ENCODE measurements at regions not wholly inside any gene's neighbourhood (a gene's known extent, or its start where the extent isn't known, plus 50 kb on each side); places are given as distances from the start of the nearest gene placed in this dataset.

DNA sequence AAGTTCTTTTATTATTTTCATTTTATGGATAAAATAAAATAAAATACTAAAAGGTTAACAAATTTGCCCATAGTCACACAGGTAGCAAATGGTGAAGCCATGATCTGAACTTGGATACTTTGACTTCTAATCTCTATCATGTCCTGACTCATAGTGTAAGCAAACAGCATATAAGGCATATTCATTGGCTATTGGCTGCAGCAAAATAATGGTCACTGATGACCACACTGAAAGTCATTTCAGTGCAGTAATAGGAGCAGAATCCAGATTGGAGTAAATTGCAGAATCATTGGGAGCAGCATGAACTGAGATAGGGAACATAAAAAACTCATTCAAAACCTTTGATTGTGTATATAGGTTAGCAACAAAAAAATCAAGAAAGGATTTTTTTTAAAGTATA is 262.9 kb downstream of the PLA2G4A start:
- Histone ChIP-seq H2BK120ac (ENCODE audit: low read depth, low read length) (no peak overlapping the region), H3K27me3 (ENCODE audit: insufficient read depth, low read length, poor library complexity) (no peaks in the 10 kb centered on the region), H3K4ac (ENCODE audit: low read depth, low read length) (no peak overlapping the region), H2BK5ac (ENCODE audit: low read length) (no peak overlapping the region), H3K79me2 (ENCODE audit: control insufficient read depth, insufficient read depth, low read length) (no peaks in the 10 kb centered on the region), H2BK15ac (replicated peaks; ENCODE audit: low read depth) (no peak overlapping the region), H3K9ac (ENCODE audit: low read length) (no peak overlapping the region), H3K18ac (ENCODE audit: low read length) (no peak overlapping the region), H3K56ac (ENCODE audit: low read length) (no peak overlapping the region), H3K36me3 (ENCODE audit: control insufficient read depth, insufficient read depth, low read length) (no peaks in the 10 kb centered on the region), H4K8ac (ENCODE audit: low read depth, low read length) (no peak overlapping the region), H3K27ac (ENCODE audit: low read depth, low read length) (no peak overlapping the region), H2AK5ac (ENCODE audit: low read length) (no peak overlapping the region), H3K4me1 (ENCODE audit: control insufficient read depth, low read depth, low read length) (no peaks in the 10 kb centered on the region), H3K79me1 (ENCODE audit: low read length) (no peaks in the 10 kb centered on the region), H3K4me3 (ENCODE audit: low read length) (no peak overlapping the region), H4K5ac (ENCODE audit: low read length) (no peak overlapping the region), H3K4me2 (ENCODE audit: low read length) (no peak overlapping the region), H3K23ac (ENCODE audit: low read length) (no peak overlapping the region)
- no peak for DNase-seq

- no peak overlapping the region for H3K23ac ChIP-seq (ENCODE audit: low read length)
- no peak overlapping the region for H3K4me2 ChIP-seq (ENCODE audit: low read length)
- no peaks in the 10 kb centered on the region for H3K36me3 ChIP-seq (ENCODE audit: control insufficient read depth, insufficient read depth, low read length)
- H2AK5ac ChIP-seq (ENCODE audit: low read length): no peak overlapping the region
- no peak overlapping the region for H3K4ac ChIP-seq (ENCODE audit: low read depth, low read length)
- no peak overlapping the region for H3K27ac ChIP-seq (ENCODE audit: low read depth, low read length)
- no peaks in the 10 kb centered on the region for H3K4me1 ChIP-seq (ENCODE audit: control insufficient read depth, low read depth, low read length)
- no peaks in the 10 kb centered on the region for H3K27me3 ChIP-seq (ENCODE audit: insufficient read depth, low read length, poor library complexity)
- H3K56ac ChIP-seq (ENCODE audit: low read length): no peak overlapping the region
- no peak overlapping the region for H2BK5ac ChIP-seq (ENCODE audit: low read length)
- H3K79me2 ChIP-seq (ENCODE audit: control insufficient read depth, insufficient read depth, low read length): no peaks in the 10 kb centered on the region
- no peak overlapping the region for H4K5ac ChIP-seq (ENCODE audit: low read length)
- H4K8ac ChIP-seq (ENCODE audit: low read depth, low read length): no peak overlapping the region
- H2BK120ac ChIP-seq (ENCODE audit: low read depth, low read length): no peak overlapping the region
- H3K9ac ChIP-seq (ENCODE audit: low read length): no peak overlapping the region
- DNase-seq: no peak
- H3K4me3 ChIP-seq (ENCODE audit: low read length): no peak overlapping the region
- no peak overlapping the region for H3K18ac ChIP-seq (ENCODE audit: low read length)
- no peak overlapping the region for H2BK15ac ChIP-seq (replicated peaks; ENCODE audit: low read depth)
- H3K79me1 ChIP-seq (ENCODE audit: low read length): no peaks in the 10 kb centered on the region
- WGBS (ENCODE audit: extremely low coverage, insufficient coverage, low lambda C conversion rate): no CpG with 5 or more reads among the region's 4 CpGs
These were observed 263.4 kb downstream of the PLA2G4A start for GRCh38 chr1:187092104-187092503.

GRCh38 chr1:187096689-187097088 is 267.9 kb downstream of the PLA2G4A start:
- no peak overlapping the region for H3K9ac ChIP-seq (ENCODE audit: low read length)
- no CpG with 5 or more reads among the region's 2 CpGs for WGBS (ENCODE audit: extremely low coverage, insufficient coverage, low lambda C conversion rate)

DNA sequence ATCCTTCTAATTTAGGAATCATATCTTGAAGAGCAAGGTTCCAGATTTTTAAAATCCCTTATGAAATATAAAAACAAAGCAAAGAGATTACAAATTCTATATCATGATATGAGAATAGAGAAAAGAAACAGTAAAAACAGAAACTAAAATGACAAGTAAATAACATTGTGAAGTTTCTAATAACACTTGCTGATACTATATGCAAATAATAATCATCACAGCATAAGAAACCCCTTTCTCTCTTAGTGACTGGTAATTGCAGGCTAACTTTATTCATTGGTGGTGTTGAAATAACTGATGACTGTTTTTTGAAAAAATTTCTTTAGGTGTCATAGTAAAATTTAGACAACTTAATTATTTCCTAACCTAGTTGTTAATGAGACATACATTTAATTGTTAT is 281.6 kb downstream of the PLA2G4A start:
- no peak overlapping the region for H2BK120ac ChIP-seq (ENCODE audit: low read depth, low read length)
- no peak overlapping the region for H3K4me2 ChIP-seq (ENCODE audit: low read length)
- no peak for DNase-seq
- no peak overlapping the region for H2BK5ac ChIP-seq (ENCODE audit: low read length)
- H3K4me3 ChIP-seq (ENCODE audit: low read length): no peak overlapping the region
- no peak overlapping the region for H3K56ac ChIP-seq (ENCODE audit: low read length)
- H3K27me3 ChIP-seq (ENCODE audit: insufficient read depth, low read length, poor library complexity): no peaks in the 10 kb centered on the region
- no peak overlapping the region for H4K5ac ChIP-seq (ENCODE audit: low read length)
- H4K8ac ChIP-seq (ENCODE audit: low read depth, low read length): no peak overlapping the region
- H3K4me1 ChIP-seq (ENCODE audit: control insufficient read depth, low read depth, low read length): no peaks in the 10 kb centered on the region
- no peak overlapping the region for H3K18ac ChIP-seq (ENCODE audit: low read length)
- no peak overlapping the region for H3K23ac ChIP-seq (ENCODE audit: low read length)
- no peaks in the 10 kb centered on the region for H3K79me2 ChIP-seq (ENCODE audit: control insufficient read depth, insufficient read depth, low read length)
- H3K36me3 ChIP-seq (ENCODE audit: control insufficient read depth, insufficient read depth, low read length): no peaks in the 10 kb centered on the region
- no peak overlapping the region for H3K27ac ChIP-seq (ENCODE audit: low read depth, low read length)
- no peak overlapping the region for H2BK15ac ChIP-seq (replicated peaks; ENCODE audit: low read depth)
- no peak overlapping the region for H2AK5ac ChIP-seq (ENCODE audit: low read length)
- H3K9ac ChIP-seq (ENCODE audit: low read length): no peak overlapping the region
- H3K79me1 ChIP-seq (ENCODE audit: low read length): no peaks in the 10 kb centered on the region
- H3K4ac ChIP-seq (ENCODE audit: low read depth, low read length): no peak overlapping the region

More at GRCh38 chr1:187096689-187097088, 267.9 kb downstream of the PLA2G4A start:
- no peaks in the 10 kb centered on the region for H3K4me1 ChIP-seq (ENCODE audit: control insufficient read depth, low read depth, low read length)
- no peak for DNase-seq
- no peak overlapping the region for H3K23ac ChIP-seq (ENCODE audit: low read length)
- H4K8ac ChIP-seq (ENCODE audit: low read depth, low read length): no peak overlapping the region
- H2AK5ac ChIP-seq (ENCODE audit: low read length): no peak overlapping the region
- no peaks in the 10 kb centered on the region for H3K79me1 ChIP-seq (ENCODE audit: low read length)
- no peak overlapping the region for H3K27ac ChIP-seq (ENCODE audit: low read depth, low read length)
- no peak overlapping the region for H2BK5ac ChIP-seq (ENCODE audit: low read length)
- H3K79me2 ChIP-seq (ENCODE audit: control insufficient read depth, insufficient read depth, low read length): no peaks in the 10 kb centered on the region
- no peak overlapping the region for H2BK120ac ChIP-seq (ENCODE audit: low read depth, low read length)
- no peak overlapping the region for H3K4me3 ChIP-seq (ENCODE audit: low read length)
- H2BK15ac ChIP-seq (replicated peaks; ENCODE audit: low read depth): no peak overlapping the region
- no peaks in the 10 kb centered on the region for H3K27me3 ChIP-seq (ENCODE audit: insufficient read depth, low read length, poor library complexity)
- no peaks in the 10 kb centered on the region for H3K36me3 ChIP-seq (ENCODE audit: control insufficient read depth, insufficient read depth, low read length)
- H3K4me2 ChIP-seq (ENCODE audit: low read length): no peak overlapping the region
- H3K56ac ChIP-seq (ENCODE audit: low read length): no peak overlapping the region
- no peak overlapping the region for H3K4ac ChIP-seq (ENCODE audit: low read depth, low read length)
- no peak overlapping the region for H3K18ac ChIP-seq (ENCODE audit: low read length)
- no peak overlapping the region for H4K5ac ChIP-seq (ENCODE audit: low read length)

DNA sequence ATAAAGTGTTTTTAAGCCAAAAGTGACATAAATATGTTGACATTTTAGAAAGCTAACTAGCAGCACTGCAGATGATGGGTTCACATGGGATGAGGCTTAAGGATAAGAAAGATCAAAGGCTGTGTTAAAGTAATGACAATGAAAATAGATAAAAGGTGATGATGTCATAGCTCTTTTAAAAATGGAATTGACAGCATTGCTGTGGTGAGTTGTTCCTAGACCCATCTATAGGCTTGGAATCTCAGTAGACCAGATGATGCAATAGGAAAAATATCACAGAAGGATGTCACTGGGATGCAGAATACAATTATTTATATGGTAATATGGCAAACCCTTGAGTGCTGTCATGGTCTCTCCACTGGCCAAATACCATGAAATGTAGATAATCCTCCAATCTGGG is 286.0 kb downstream of the PLA2G4A start:
- no peaks in the 10 kb centered on the region for H3K27me3 ChIP-seq (ENCODE audit: insufficient read depth, low read length, poor library complexity)
- no peak overlapping the region for H2BK120ac ChIP-seq (ENCODE audit: low read depth, low read length)
- no peaks in the 10 kb centered on the region for H3K79me1 ChIP-seq (ENCODE audit: low read length)
- H2AK5ac ChIP-seq (ENCODE audit: low read length): no peak overlapping the region
- H3K4me1 ChIP-seq (ENCODE audit: control insufficient read depth, low read depth, low read length): no peaks in the 10 kb centered on the region
- H2BK15ac ChIP-seq (replicated peaks; ENCODE audit: low read depth): no peak overlapping the region
- no peak overlapping the region for H3K56ac ChIP-seq (ENCODE audit: low read length)
- no peak for DNase-seq
- H3K9ac ChIP-seq (ENCODE audit: low read length): no peak overlapping the region
- no peak overlapping the region for H3K4ac ChIP-seq (ENCODE audit: low read depth, low read length)
- no peak overlapping the region for H2BK5ac ChIP-seq (ENCODE audit: low read length)
- H3K79me2 ChIP-seq (ENCODE audit: control insufficient read depth, insufficient read depth, low read length): no peaks in the 10 kb centered on the region
- no peaks in the 10 kb centered on the region for H3K36me3 ChIP-seq (ENCODE audit: control insufficient read depth, insufficient read depth, low read length)
- no peak overlapping the region for H3K27ac ChIP-seq (ENCODE audit: low read depth, low read length)
- H3K4me3 ChIP-seq (ENCODE audit: low read length): no peak overlapping the region
- no peak overlapping the region for H4K8ac ChIP-seq (ENCODE audit: low read depth, low read length)
- H3K4me2 ChIP-seq (ENCODE audit: low read length): no peak overlapping the region
- no peak overlapping the region for H4K5ac ChIP-seq (ENCODE audit: low read length)
- H3K23ac ChIP-seq (ENCODE audit: low read length): no peak overlapping the region
- H3K18ac ChIP-seq (ENCODE audit: low read length): no peak overlapping the region

GRCh38 chr1:187121661-187122060 is 292.9 kb downstream of the PLA2G4A start:
- no peak overlapping the region for H3K4ac ChIP-seq (ENCODE audit: low read depth, low read length)
- no peak overlapping the region for H3K56ac ChIP-seq (ENCODE audit: low read length)
- H3K79me2 ChIP-seq (ENCODE audit: control insufficient read depth, insufficient read depth, low read length): no peaks in the 10 kb centered on the region
- H3K23ac ChIP-seq (ENCODE audit: low read length): no peak overlapping the region
- H3K9ac ChIP-seq (ENCODE audit: low read length): no peak overlapping the region
- no peak overlapping the region for H2AK5ac ChIP-seq (ENCODE audit: low read length)
- H2BK5ac ChIP-seq (ENCODE audit: low read length): no peak overlapping the region
- no peak overlapping the region for H3K4me3 ChIP-seq (ENCODE audit: low read length)
- H3K36me3 ChIP-seq (ENCODE audit: control insufficient read depth, insufficient read depth, low read length): no peaks in the 10 kb centered on the region
- no peaks in the 10 kb centered on the region for H3K4me1 ChIP-seq (ENCODE audit: control insufficient read depth, low read depth, low read length)
- H3K18ac ChIP-seq (ENCODE audit: low read length): no peak overlapping the region
- no peak for DNase-seq
- no peak overlapping the region for H4K5ac ChIP-seq (ENCODE audit: low read length)
- H2BK15ac ChIP-seq (replicated peaks; ENCODE audit: low read depth): no peak overlapping the region
- H3K4me2 ChIP-seq (ENCODE audit: low read length): no peak overlapping the region
- H4K8ac ChIP-seq (ENCODE audit: low read depth, low read length): no peak overlapping the region
- no peak overlapping the region for H3K27ac ChIP-seq (ENCODE audit: low read depth, low read length)
- no peak overlapping the region for H2BK120ac ChIP-seq (ENCODE audit: low read depth, low read length)
- no peaks in the 10 kb centered on the region for H3K79me1 ChIP-seq (ENCODE audit: low read length)
- no peaks in the 10 kb centered on the region for H3K27me3 ChIP-seq (ENCODE audit: insufficient read depth, low read length, poor library complexity)
